ENCODE measurements at regions not wholly inside any gene's neighbourhood (a gene's known extent, or its start where the extent isn't known, plus 50 kb on each side); places are given as distances from the start of the nearest gene placed in this dataset.

GRCh38 chr12:107558141-107558815 lies 127.3 kb upstream of the PWP1 start:
- H3K36me3 Mint-ChIP-seq (ENCODE audit: low read depth) = no peaks in the 10 kb centered on the region
- H3K4me1 Mint-ChIP-seq = peaks cover 10% of the 10 kb centered on the region
- H3K9me3 Mint-ChIP-seq = peaks cover 8% of the 10 kb centered on the region; the same call in 2 of the 3 replicates
- peaks cover 3% of the 10 kb centered on the region for H3K27me3 Mint-ChIP-seq (ENCODE audit: insufficient read depth, low read depth, poor library complexity)
- H3K4me1 ChIP-seq (ENCODE audit: insufficient read depth) = no peaks in the 10 kb centered on the region
- no peaks in the 10 kb centered on the region for H3K27me3 ChIP-seq (ENCODE audit: insufficient read depth)
- no peak overlapping the region for H3K4me3 ChIP-seq
- no peak for ATAC-seq
- no peak overlapping the region for H3K27ac ChIP-seq (ENCODE audit: low read depth)
- no peaks in the 10 kb centered on the region for H3K79me2 ChIP-seq (replicated peaks; ENCODE audit: insufficient read depth)
- no peak overlapping the region for H3K27ac Mint-ChIP-seq
- H2AFZ ChIP-seq = no peak overlapping the region
- TF ChIP-seq JUNB (IDR thresholded peaks at IDR 0.05; ENCODE audit: unreplicated experiment) (no peak), EZH2 (IDR thresholded peaks at IDR 0.05; ENCODE audit: low read depth, unreplicated experiment) (no peak), ZNF331 (CRISPR knock-in tag; IDR thresholded peaks at IDR 0.05; ENCODE audit: low read depth) (no peak), ZNF114 (CRISPR knock-in tag; IDR thresholded peaks at IDR 0.05) (no peak), ZNF462 (CRISPR knock-in tag; IDR thresholded peaks at IDR 0.05) (no peak), POLR2AphosphoS5 (IDR thresholded peaks at IDR 0.05; ENCODE audit: low read depth) (no peak), REST (IDR thresholded peaks at IDR 0.05; ENCODE audit: unreplicated experiment) (no peak), EZH2phosphoT487 (IDR thresholded peaks at IDR 0.05; ENCODE audit: unreplicated experiment) (no peak), CTCF (conservative IDR thresholded peaks at IDR 0.05; ENCODE audit: low read depth in 2 of 2) (no peak), STAT1 (IDR thresholded peaks at IDR 0.05; ENCODE audit: unreplicated experiment) (no peak)
- H4K20me1 ChIP-seq (replicated peaks; ENCODE audit: insufficient read depth) = no peaks in the 10 kb centered on the region
- H3K4me2 ChIP-seq = no peak overlapping the region
- H3K4me3 Mint-ChIP-seq = no peak overlapping the region
- H3K36me3 ChIP-seq (ENCODE audit: insufficient read depth) = no peaks in the 10 kb centered on the region
- no peaks in the 10 kb centered on the region for H3F3A ChIP-seq (replicated peaks; ENCODE audit: low read depth)
- no peak for DNase-seq (ENCODE audit: low spot score)
- no peaks in the 10 kb centered on the region for H3K9me2 ChIP-seq (ENCODE audit: insufficient read depth)

All from GM23338 (cell line).